GM19239 (cell line): ENCODE measurements at regions not wholly inside any gene's neighbourhood (a gene's known extent, or its start where the extent isn't known, plus 50 kb on each side); places are given as distances from the start of the nearest gene placed in this dataset.

Source experiments
- DNase-seq: peaks from one replicate; pipeline ENCODE4 v3.0.0; 2011; ENCODE audit warnings: low spot score; ENCODE audit not compliant: insufficient read length
- FAIRE-seq: peaks from 2 replicates; lab custom pipeline; 2011; peaks lifted over from hg19 to GRCh38; lab: Jason Lieb, UNC

GRCh38 chr11:128180441-128181087, 406.8 kb downstream of the ETS1 start:
- FAIRE-seq: peak; percentile 4
- DNase-seq: no peak

GRCh38 chr11:128179512-128179911, 407.8 kb downstream of the ETS1 start:
- FAIRE-seq (no peak), DNase-seq (no peak)

- DNase-seq (no peak), FAIRE-seq (no peak)
Observed at GRCh38 chr11:128179039-128179438, 408.3 kb downstream of the ETS1 start.

- no peak for DNase-seq
- FAIRE-seq: no peak
Observed at GRCh38 chr11:128174465-128175291, 412.7 kb downstream of the ETS1 start.

- DNase-seq (peak; percentile 73), FAIRE-seq (peak; percentile 98)
Observed at GRCh38 chr11:128172046-128172878, 415.1 kb downstream of the ETS1 start.

GRCh38 chr11:128171506-128171905, 415.9 kb downstream of the ETS1 start:
- FAIRE-seq: no peak
- no peak for DNase-seq

GRCh38 chr11:128165572-128165971, 421.8 kb downstream of the ETS1 start:
- FAIRE-seq: no peak

GRCh38 chr11:128164080-128164741, 423.1 kb downstream of the ETS1 start:
- FAIRE-seq: no peak

More at GRCh38 chr11:128165572-128165971, 421.8 kb downstream of the ETS1 start:
- DNase-seq: no peak

GRCh38 chr11:128161994-128162393, 425.4 kb downstream of the ETS1 start:
- FAIRE-seq: no peak
- no peak for DNase-seq

More at GRCh38 chr11:128164080-128164741, 423.1 kb downstream of the ETS1 start:
- DNase-seq: no peak

- FAIRE-seq (no peak), DNase-seq (no peak)
Observed at GRCh38 chr11:128161436-128161835, 425.9 kb downstream of the ETS1 start.

GRCh38 chr11:128158860-128159259, 428.5 kb downstream of the ETS1 start:
- DNase-seq: no peak
- no peak for FAIRE-seq

GRCh38 chr11:128157423-128158298, 429.7 kb downstream of the ETS1 start:
- peak; percentile 92 for FAIRE-seq

GRCh38 chr11:128156486-128156885, 430.9 kb downstream of the ETS1 start:
- FAIRE-seq (no peak), DNase-seq (no peak)

More at GRCh38 chr11:128157423-128158298, 429.7 kb downstream of the ETS1 start:
- peak; percentile 32 for DNase-seq

GRCh38 chr11:128155590-128155989, 431.8 kb downstream of the ETS1 start:
- FAIRE-seq (no peak), DNase-seq (no peak)

- no peak for DNase-seq
- no peak for FAIRE-seq
Observed at GRCh38 chr11:128153697-128154048, 433.7 kb downstream of the ETS1 start.

GRCh38 chr11:128152796-128153696, 434.3 kb downstream of the ETS1 start:
- DNase-seq (no peak), FAIRE-seq (no peak)

- FAIRE-seq (no peak), DNase-seq (no peak)
Observed at GRCh38 chr11:128151780-128152179, 435.6 kb downstream of the ETS1 start.

GRCh38 chr11:128151338-128151737, 436.0 kb downstream of the ETS1 start:
- DNase-seq (no peak), FAIRE-seq (no peak)
